Heart left ventricle (tissue), 13 donors: ENCODE measurements at regions not wholly inside any gene's neighbourhood (a gene's known extent, or its start where the extent isn't known, plus 50 kb on each side); places are given as distances from the start of the nearest gene placed in this dataset.

Experiments used
- CTCF ChIP-seq, 12 donors: fragments of 200-600 bp; sonication (generic) in 4 of 12; IDR thresholded peaks; one replicate each; pipeline versions ENCODE4 v1.5.0 to v1.8.0; 2018 to 2022; ENCODE audit warnings: antibody characterized with exemption in 12 of 12, mild to moderate bottlenecking in 5 of 12
- POLR2A ChIP-seq, 2 donors: fragments of 450-650 bp; IDR thresholded peaks; one replicate each; pipeline ENCODE4 v1.6.1; 2017; ENCODE audit warnings: antibody characterized with exemption in 2 of 2, mild to moderate bottlenecking in 2 of 2, moderate library complexity in 2 of 2
- donor health status: ischemic (EF 13 %, LVEDD 7.1; RV severe dilation, severe dysfunction).
- donor health status: DM: no; HTN: yes; CAD: no.
- donor health status: DM: no; HTN: no; CAD: no.
- donor health status: ischemic (EF 25% LVEDD 6.9; RV normal size, moderate dysfunction).
- donor health status: ischemic (EF 25% LVEDD 5.7; RV mildly dilated, moderate dysfunction).
- donor health status: ischemic (EF 35%, LVEDD 5.7; RV mildly dilated, moderate dysfunction).
- donor health status: nonischemic (EF 11% LVEDD 7.7; RV severe dilation, severe dysfunction).
- donor health status: DM: yes; HTN: yes; CAD: no.
- donor health status: PGD.
- donor health status: ischemic (EF 29% LVEDD 5.4; RV normal size, mild dysfunction).
- donor health status: nonischemic (EF 23%, LVEDD 6.1; RV moderate dilation, normal function).

GRCh38 chr11:56909563-56909962, 79.2 kb upstream of the OR5AK2 start:
- TF ChIP-seq CTCF (IDR thresholded peaks at IDR 0.05) (no peak), POLR2A (IDR thresholded peaks at IDR 0.05) (no peak)
